GM12865 (cell line): ENCODE measurements at regions not wholly inside any gene's neighbourhood (a gene's known extent, or its start where the extent isn't known, plus 50 kb on each side); places are given as distances from the start of the nearest gene placed in this dataset.
"Not testable (repeated sequence)": the region's sequence is repeated elsewhere in the genome, so short reads cannot be mapped to it uniquely, and the experiment has no call there.

ENCODE experiments used
- DNase-seq: peaks from one replicate; pipeline ENCODE4 v3.0.0; 2010; ENCODE audit warnings: low read depth
- H3K4me3 ChIP-seq: 2 replicates; pipeline ENCODE4 v1.5.1; 2011; ENCODE audit warnings: mild to moderate bottlenecking, low read depth, low read length, control low read depth
- TF ChIP-seq, protein P1 (sequence below): IDR thresholded peaks from 2 replicates; pipeline ENCODE4 v1.5.1; 2011; ENCODE audit warnings: low read length, control low read depth, low read depth, inconsistent platforms; ENCODE audit not compliant: insufficient read depth; ENCODE audit errors: missing control alignments

DNA sequence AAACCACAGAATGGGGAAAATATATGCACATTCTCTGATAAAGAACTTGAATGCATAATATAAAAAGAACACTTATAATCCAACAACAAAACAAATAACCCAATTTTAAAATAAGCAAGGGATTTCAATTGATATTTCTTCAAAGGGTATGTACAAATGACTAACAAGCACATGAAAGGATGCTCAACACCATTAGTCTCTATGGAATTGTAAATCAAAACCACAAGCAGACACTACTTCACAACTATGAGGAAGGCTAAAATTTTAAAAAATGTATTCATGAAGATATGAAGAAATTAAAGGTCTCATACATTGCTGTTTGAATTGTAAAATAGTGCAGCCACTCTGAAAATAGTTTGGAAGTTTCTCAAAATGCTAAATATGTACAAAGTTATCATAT, 78.9 kb upstream of the GAS1 start:
- TF ChIP-seq, protein P1, sequence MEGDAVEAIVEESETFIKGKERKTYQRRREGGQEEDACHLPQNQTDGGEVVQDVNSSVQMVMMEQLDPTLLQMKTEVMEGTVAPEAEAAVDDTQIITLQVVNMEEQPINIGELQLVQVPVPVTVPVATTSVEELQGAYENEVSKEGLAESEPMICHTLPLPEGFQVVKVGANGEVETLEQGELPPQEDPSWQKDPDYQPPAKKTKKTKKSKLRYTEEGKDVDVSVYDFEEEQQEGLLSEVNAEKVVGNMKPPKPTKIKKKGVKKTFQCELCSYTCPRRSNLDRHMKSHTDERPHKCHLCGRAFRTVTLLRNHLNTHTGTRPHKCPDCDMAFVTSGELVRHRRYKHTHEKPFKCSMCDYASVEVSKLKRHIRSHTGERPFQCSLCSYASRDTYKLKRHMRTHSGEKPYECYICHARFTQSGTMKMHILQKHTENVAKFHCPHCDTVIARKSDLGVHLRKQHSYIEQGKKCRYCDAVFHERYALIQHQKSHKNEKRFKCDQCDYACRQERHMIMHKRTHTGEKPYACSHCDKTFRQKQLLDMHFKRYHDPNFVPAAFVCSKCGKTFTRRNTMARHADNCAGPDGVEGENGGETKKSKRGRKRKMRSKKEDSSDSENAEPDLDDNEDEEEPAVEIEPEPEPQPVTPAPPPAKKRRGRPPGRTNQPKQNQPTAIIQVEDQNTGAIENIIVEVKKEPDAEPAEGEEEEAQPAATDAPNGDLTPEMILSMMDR: no peak
- no peak overlapping the region for H3K4me3 ChIP-seq
- DNase-seq: no peak

DNA sequence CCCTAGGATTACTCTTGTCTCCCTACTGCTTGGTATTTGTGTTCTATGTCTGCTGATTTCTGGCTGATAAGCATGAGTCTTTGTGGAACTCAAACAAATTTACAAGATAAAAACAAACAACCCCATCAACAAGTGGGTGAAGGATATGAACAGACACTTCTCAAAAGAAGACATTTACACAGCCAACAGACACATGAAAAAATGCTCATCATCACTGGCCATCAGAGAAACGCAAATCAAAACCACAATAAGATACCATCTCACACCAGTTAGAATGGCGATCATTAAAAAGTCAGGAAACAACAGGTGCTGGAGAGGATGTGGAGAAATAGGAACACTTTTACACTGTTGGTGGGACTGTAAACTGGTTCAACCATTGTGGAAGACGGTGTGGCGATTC, 81.5 kb upstream of the GAS1 start:
- DNase-seq, H3K4me3 ChIP-seq: not testable (repeated sequence)

DNA sequence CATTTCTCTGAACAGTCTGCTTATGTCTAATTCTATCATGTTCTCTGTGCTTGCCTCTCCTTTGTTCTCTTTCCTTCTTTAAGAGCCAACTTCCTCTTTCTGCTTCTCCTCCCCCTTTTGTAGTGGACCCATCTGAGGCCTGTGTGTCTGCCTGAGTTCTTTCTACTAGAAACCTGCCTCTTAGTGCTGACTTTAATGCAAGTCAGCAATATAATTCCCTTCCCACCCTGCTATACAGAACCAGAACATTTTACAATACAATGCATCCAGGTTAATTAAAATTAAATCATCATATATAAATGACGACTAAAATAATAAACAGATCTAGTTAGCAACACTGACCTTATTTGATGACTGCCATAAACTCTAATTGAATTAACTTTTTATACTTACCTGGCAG, 82.6 kb upstream of the GAS1 start:
- no peak for DNase-seq
- no peak overlapping the region for H3K4me3 ChIP-seq
- TF ChIP-seq, protein P1: no peak

DNA sequence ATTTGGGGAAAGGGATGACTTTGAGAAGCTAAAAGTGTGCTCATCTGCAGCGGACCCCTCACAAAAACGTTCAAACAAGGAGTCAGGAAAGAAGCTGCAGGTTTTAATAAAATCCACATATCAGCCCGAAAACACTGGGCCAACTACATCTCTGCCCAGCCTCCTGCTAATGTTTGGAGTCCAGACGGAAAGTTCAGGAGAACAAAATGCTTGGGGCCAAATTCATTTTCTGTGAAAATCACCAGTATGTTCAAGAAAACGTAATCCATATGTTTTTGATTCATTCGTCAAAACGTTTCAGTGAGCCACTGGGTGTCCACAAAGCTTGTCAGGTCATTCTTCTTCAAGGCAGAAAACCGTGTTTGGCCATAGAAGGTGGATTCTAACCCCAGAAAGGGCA, 87.5 kb upstream of the GAS1 start:
- H3K4me3 ChIP-seq: no peak overlapping the region
- no peak for DNase-seq
- TF ChIP-seq, protein P1: no peak

DNA sequence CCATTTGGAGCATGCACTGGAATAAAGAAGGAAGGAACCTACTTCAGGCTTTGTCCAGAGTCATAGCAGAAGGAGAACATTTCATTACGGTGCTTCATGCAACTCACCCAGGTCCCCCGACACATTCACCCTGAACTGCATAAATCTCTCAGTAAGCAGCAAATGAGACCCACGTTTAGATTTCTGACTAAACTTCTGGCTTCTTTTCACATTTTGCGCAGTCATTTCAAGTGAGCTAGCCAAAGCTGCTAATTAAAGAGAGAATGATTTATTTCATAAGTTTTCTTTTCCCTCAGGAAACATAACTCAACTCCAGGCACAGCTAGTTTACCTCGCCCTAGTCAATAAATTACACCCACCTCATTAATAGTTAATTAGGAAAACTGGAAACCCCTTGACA, 88.6 kb upstream of the GAS1 start:
- DNase-seq: no peak
- H3K4me3 ChIP-seq: no peak overlapping the region
- TF ChIP-seq, protein P1: no peak

DNA sequence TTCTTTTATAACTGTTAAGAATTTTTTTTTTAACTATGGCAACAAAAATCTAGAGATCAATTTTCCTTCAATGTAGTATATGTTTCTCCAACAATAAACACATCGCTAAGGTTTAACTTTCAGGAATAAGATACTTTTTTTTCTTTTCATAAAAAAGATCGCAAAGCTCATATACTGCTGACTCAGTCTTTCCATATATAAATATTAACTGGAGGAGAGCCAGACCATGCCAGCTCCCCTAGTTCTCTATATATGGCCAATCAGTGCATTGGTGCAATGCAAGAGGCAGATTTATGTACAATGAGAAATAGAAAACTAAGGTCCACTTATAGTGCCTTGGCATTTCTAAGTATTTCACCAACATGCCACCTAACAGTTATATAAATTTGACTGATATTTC, 89.2 kb upstream of the GAS1 start:
- DNase-seq: no peak
- no peak overlapping the region for H3K4me3 ChIP-seq
- TF ChIP-seq, protein P1: no peak

DNA sequence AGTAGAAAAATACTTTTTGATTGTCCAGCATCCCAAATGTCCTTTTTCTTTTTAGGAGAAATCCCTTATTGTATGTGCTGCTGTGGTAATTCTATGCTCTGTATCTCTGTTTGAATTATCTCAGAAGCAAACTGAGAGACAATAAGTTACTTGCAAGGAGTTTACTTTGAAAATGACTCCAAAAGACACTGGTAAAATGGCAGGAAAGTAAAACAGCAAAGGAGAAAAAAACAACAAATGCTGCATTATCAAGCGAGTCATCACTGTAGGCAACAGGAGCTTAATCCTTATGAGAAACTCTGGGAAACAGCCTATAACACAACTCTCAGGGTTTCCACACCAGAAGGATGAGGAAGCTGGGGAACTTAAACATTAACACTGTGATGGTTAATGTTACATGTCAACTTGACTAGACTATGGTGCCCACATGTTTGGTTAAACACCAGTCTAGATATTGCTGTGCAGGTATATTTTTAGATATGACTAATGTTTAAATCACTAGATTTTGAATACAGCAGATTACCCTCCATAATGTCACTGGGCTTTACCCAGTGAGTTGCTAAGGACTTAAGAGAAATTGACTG, 92.6 kb upstream of the GAS1 start:
- TF ChIP-seq, protein P1: no peak
- no peak overlapping the region for H3K4me3 ChIP-seq
- no peak for DNase-seq
